Panc1 (cell line): ENCODE measurements at regions not wholly inside any gene's neighbourhood (a gene's known extent, or its start where the extent isn't known, plus 50 kb on each side); places are given as distances from the start of the nearest gene placed in this dataset.

Experiments used
- ATAC-seq: fragments of 200-7000 bp; cut with Tn5 transposase; 2 replicates; pipeline ENCODE4 v1.9.1; 2020; ENCODE audit warnings: mild to moderate bottlenecking, moderate library complexity
- BruUV-seq: library from RNA; stranded (reverse); fragments of 400-500 nt; replicated peaks from 2 replicates; lab custom pipeline; 2021; lab: Mats Ljungman, UMichigan
- CTCF ChIA-PET: fragments of 300-600 bp; sonication (Branson Sonifier 250); formaldehyde crosslinking; loops from one replicate; lab custom pipeline; 2022; ENCODE audit warnings: antibody characterized with exemption; lab: Charles Lee
- POLR2A ChIA-PET: fragments of 300-600 bp; sonication (Branson Sonifier 250); formaldehyde crosslinking; loops from one replicate; lab custom pipeline; 2022; ENCODE audit warnings: antibody characterized with exemption; lab: Charles Lee
- DNase-seq: peaks from one replicate; pipeline ENCODE4 v3.0.0-alpha.2; 2010; ENCODE audit warnings: low read depth, low spot score
- H3K27ac ChIP-seq: 2 replicates; pipeline ENCODE4 v1.5.1; 2011; ENCODE audit warnings: mild to moderate bottlenecking, low read length, inconsistent platforms
- H3K27me3 ChIP-seq: fragments of 200-500 bp; sonication (Bioruptor generic); 2 replicates; pipeline ENCODE4 v1.6.0; 2014; ENCODE audit warnings: low read length, inconsistent platforms; ENCODE audit not compliant: control insufficient read depth, insufficient read depth
- H3K36me3 ChIP-seq: fragments of 200-500 bp; sonication (Bioruptor generic); 2 replicates; pipeline ENCODE4 v1.5.1; 2014; ENCODE audit warnings: inconsistent platforms, mild to moderate bottlenecking, low read length, moderate library complexity; ENCODE audit not compliant: control insufficient read depth, insufficient read depth
- H3K4me1 ChIP-seq: 2 replicates; pipeline ENCODE4 v1.5.1; 2011; ENCODE audit warnings: inconsistent platforms, mild to moderate bottlenecking, low read length, moderate library complexity; ENCODE audit not compliant: control insufficient read depth, insufficient read depth
- H3K4me3 ChIP-seq, 2 experiments: 2 replicates each; pipeline ENCODE4 v1.5.1; 2011 to 2012; ENCODE audit warnings: low read depth in 2 of 2, low read length in 2 of 2, mild to moderate bottlenecking in 2 of 2, inconsistent platforms in 1 of 2, moderate library complexity in 1 of 2
- H3K9me3 ChIP-seq: fragments of 200-500 bp; sonication (Bioruptor generic); 2 replicates; pipeline ENCODE4 v1.5.1; 2014; ENCODE audit warnings: low read depth, mild to moderate bottlenecking, inconsistent platforms, low read length, moderate library complexity; ENCODE audit not compliant: control insufficient read depth, insufficient read depth
- CTCF ChIP-seq: fragments of 450-650 bp; IDR thresholded peaks from 2 replicates; pipeline ENCODE4 v1.5.1; 2017; ENCODE audit warnings: mild to moderate bottlenecking
- POLR2AphosphoS5 ChIP-seq: IDR thresholded peaks from 2 replicates; pipeline ENCODE4 v1.6.1; 2012; ENCODE audit warnings: mild to moderate bottlenecking, low read depth, low read length, moderate library complexity
- REST ChIP-seq, 2 experiments: IDR thresholded peaks; 2 replicates each; pipeline ENCODE4 v1.6.1; 2011 to 2012; ENCODE audit warnings: low read depth in 2 of 2, control low read depth in 1 of 2, low read length in 1 of 2, mild to moderate bottlenecking in 1 of 2, moderate library complexity in 1 of 2; ENCODE audit not compliant: insufficient read depth in 1 of 2
- SIN3A ChIP-seq: IDR thresholded peaks from 2 replicates; pipeline ENCODE4 v1.6.1; 2012; ENCODE audit warnings: low read depth, mild to moderate bottlenecking, low read length, moderate library complexity, borderline replicate concordance; ENCODE audit not compliant: insufficient read depth
- TCF7L2 ChIP-seq: IDR thresholded peaks from 2 replicates; pipeline ENCODE4 v1.6.1; 2011; ENCODE audit warnings: mild to moderate bottlenecking, low read depth, low read length, inconsistent platforms
- in situ Hi-C: cut with HindIII; loops from 2 replicates; pipeline ENCODE4 v1.10.0; 2016; ENCODE audit warnings: low sequenced_read_pairs, low pct_unique_long_range_greater_than_20kb
- intact Hi-C: fragments of 100-400 bp; cut with micrococcal nuclease; formaldehyde crosslinking; loops from one replicate; pipeline ENCODE4 v1.10.0; 2022; ENCODE audit not compliant: unreplicated experiment

GRCh38 chr19:56966697-56967299, 126.3 kb upstream of the PEG3 start:
- no peaks in the 10 kb centered on the region; the same call in 1 of the 2 replicates for H3K27me3 ChIP-seq
- intact Hi-C loops (no loop called here), in situ Hi-C loops (no loop called here)
- POLR2A ChIA-PET, result no interaction called here
- DNase-seq, result no peak
- H3K27ac ChIP-seq, result no peak overlapping the region
- no TSS peak for BruUV-seq
- H3K9me3 ChIP-seq, result no peaks in the 10 kb centered on the region
- H3K4me1 ChIP-seq, result no peaks in the 10 kb centered on the region
- no peak overlapping the region for H3K4me3 ChIP-seq
- CTCF ChIA-PET, result no interaction called here
- H3K36me3 ChIP-seq, result no peaks in the 10 kb centered on the region
- TF ChIP-seq TCF7L2 (no peak), POLR2AphosphoS5 (no peak), REST (IDR thresholded peaks at IDR 0.05; ENCODE audit: insufficient read depth in 1 of 2, low read depth in 2 of 2, low read length in 1 of 2) (no peak)
- no peak for ATAC-seq

GRCh38 chr19:56969156-56969555, 128.6 kb upstream of the PEG3 start:
- H3K36me3 ChIP-seq, result no peaks in the 10 kb centered on the region
- no peaks in the 10 kb centered on the region; the same call in 1 of the 2 replicates for H3K27me3 ChIP-seq
- H3K9me3 ChIP-seq, result no peaks in the 10 kb centered on the region
- DNase-seq, result no peak
- ATAC-seq, result no peak
- ChIA-PET POLR2A (no interaction called here), CTCF (no interaction called here)
- H3K4me3 ChIP-seq, result no peak overlapping the region
- no peak overlapping the region for H3K27ac ChIP-seq
- TF ChIP-seq REST (IDR thresholded peaks at IDR 0.05; ENCODE audit: insufficient read depth in 1 of 2, low read depth in 2 of 2, low read length in 1 of 2) (no peak), SIN3A (no peak), CTCF (no peak), POLR2AphosphoS5 (no peak), TCF7L2 (no peak)
- intact Hi-C loops, result no loop called here
- in situ Hi-C loops, result no loop called here
- no TSS peak for BruUV-seq
- no peaks in the 10 kb centered on the region for H3K4me1 ChIP-seq
